GM12873 (cell line): ENCODE measurements at regions not wholly inside any gene's neighbourhood (a gene's known extent, or its start where the extent isn't known, plus 50 kb on each side); places are given as distances from the start of the nearest gene placed in this dataset.

Experiments used
- CTCF ChIP-seq: IDR thresholded peaks from 2 replicates; pipeline ENCODE4 v1.5.1; 2012; ENCODE audit warnings: low read depth, mild to moderate bottlenecking, moderate library complexity, low read length, control low read depth; ENCODE audit not compliant: insufficient read depth; ENCODE audit errors: missing control alignments

GRCh38 chr6:131398176-131398575, 174.8 kb upstream of the ARG1 start:
- TF ChIP-seq CTCF: no peak

- no peak for TF ChIP-seq CTCF
Observed at GRCh38 chr6:131399433-131399832, 173.6 kb upstream of the ARG1 start.

GRCh38 chr6:131400054-131400778, 172.8 kb upstream of the ARG1 start:
- no peak for TF ChIP-seq CTCF

- no peak for TF ChIP-seq CTCF
Observed at GRCh38 chr6:131400779-131401496, 172.1 kb upstream of the ARG1 start.

- no peak for TF ChIP-seq CTCF
Observed at GRCh38 chr6:131408811-131409210, 164.2 kb upstream of the ARG1 start.

- no peak for TF ChIP-seq CTCF
Observed at GRCh38 chr6:131410785-131411184, 162.2 kb upstream of the ARG1 start.

- no peak for TF ChIP-seq CTCF
Observed at GRCh38 chr6:131412960-131413830, 159.8 kb upstream of the ARG1 start.
